Stimulated activated naive CD8-positive, alpha-beta T cell treated with anti-CD3 and anti-CD28 coated beads, Interleukin-15, Interleukin-2, amounts not matched to agents 100 ng/mL and 50 ng/mL, for 24 hours (primary cell): ENCODE measurements at regions not wholly inside any gene's neighbourhood (a gene's known extent, or its start where the extent isn't known, plus 50 kb on each side); places are given as distances from the start of the nearest gene placed in this dataset.
"Not testable (repeated sequence)": the region's sequence is repeated elsewhere in the genome, so short reads cannot be mapped to it uniquely, and the experiment has no call there.

Experiments used
- H3K27ac Mint-ChIP-seq: one replicate; pipeline ENCODE4 v1.8.0; 2021; ENCODE audit warnings: mild to moderate bottlenecking, mixed read lengths
- H3K27me3 Mint-ChIP-seq: one replicate; pipeline ENCODE4 v1.8.0; 2021; ENCODE audit warnings: mixed read lengths
- H3K36me3 Mint-ChIP-seq: one replicate; pipeline ENCODE4 v1.8.0; 2021; ENCODE audit warnings: low read depth, mixed read lengths
- H3K4me1 Mint-ChIP-seq: one replicate; pipeline ENCODE4 v1.8.0; 2021; ENCODE audit warnings: low read depth, mixed read lengths
- H3K4me3 Mint-ChIP-seq: one replicate; pipeline ENCODE4 v1.8.0; 2021; ENCODE audit warnings: mild to moderate bottlenecking, mixed read lengths
- H3K9me3 Mint-ChIP-seq: one replicate; pipeline ENCODE4 v1.8.0; 2021; ENCODE audit warnings: mixed read lengths

DNA sequence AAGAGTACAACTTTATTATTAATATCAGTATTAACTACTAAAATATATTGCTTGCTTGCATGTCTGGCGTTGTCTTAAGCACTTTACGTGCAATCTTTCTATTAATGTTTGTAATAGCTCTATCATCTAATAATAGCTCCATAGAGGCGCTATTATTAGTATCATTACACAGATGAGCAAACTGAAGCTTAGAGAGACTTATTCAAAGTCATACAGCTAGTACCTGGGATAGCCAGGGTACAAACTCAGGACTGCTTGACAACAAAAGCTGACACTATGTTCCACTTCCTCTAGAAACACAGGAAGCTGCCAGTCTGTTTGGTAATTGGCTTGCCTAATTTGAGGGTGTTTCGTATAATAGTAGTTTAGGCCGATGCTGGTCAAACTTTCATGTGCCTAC, 523.2 kb downstream of the RMST start:
- Mint-ChIP-seq H3K36me3 (no peaks in the 10 kb centered on the region), H3K9me3 (peaks cover 9% of the 10 kb centered on the region), H3K4me3 (no peak overlapping the region), H3K4me1 (no peaks in the 10 kb centered on the region), H3K27ac (no peak overlapping the region), H3K27me3 (no peaks in the 10 kb centered on the region)

DNA sequence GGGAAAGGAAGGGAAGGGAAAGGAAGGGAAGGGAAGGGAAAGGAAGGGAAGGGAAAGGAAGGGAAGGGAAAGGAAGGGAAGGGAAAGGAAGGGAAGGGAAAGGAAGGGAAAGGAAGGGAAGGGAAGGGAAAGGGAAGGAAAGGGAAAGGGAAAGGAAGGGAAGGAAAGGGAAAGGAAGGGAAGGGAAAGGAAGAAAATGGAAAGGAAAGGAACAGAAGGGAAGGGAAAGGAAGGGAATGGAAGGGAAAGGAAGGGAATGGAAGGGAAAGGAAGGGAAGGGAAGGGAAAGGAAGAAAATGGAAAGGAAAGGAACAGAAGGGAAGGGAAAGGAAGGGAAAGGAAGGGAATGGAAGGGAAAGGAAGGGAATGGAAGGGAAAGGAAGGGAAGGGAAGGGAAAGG, 526.0 kb downstream of the RMST start:
- H3K36me3 Mint-ChIP-seq, H3K27ac Mint-ChIP-seq, H3K27me3 Mint-ChIP-seq, H3K4me1 Mint-ChIP-seq, H3K4me3 Mint-ChIP-seq: not testable (repeated sequence)
- H3K9me3 Mint-ChIP-seq = peaks cover 23% of the 10 kb centered on the region

DNA sequence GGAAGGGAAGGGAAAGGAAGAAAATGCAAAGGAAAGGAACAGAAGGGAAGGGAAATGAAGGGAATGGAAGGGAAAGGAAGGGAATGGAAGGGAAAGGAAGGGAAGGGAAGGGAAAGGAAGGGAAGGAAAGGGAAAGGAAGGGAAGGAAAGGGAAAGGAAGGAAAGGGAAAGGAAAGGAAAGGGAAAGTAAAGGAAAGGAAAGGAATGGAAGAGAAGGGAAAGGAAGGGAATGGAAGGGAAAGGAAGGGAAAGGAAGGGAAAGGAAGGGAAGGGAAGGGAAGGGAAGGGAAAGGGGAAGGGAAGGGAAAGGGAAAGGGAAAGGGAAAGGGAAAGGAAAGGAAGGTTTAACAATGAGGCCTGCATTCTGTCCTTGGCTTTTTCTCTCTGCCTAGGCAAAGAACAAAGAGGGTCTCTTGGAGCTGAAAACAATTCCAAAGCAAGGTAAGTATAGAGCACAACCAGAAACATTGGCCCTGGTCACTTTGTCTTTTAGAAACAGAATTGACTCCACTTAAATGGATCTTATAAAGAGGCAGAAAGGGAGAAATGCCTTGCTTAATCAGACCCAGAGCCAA, 525.9 kb upstream of the TMPO start:
- Mint-ChIP-seq H3K4me3 (no peak overlapping the region), H3K9me3 (peaks cover 23% of the 10 kb centered on the region), H3K27me3 (peaks cover 5% of the 10 kb centered on the region), H3K4me1 (no peaks in the 10 kb centered on the region), H3K36me3 (no peaks in the 10 kb centered on the region), H3K27ac (no peak overlapping the region)

DNA sequence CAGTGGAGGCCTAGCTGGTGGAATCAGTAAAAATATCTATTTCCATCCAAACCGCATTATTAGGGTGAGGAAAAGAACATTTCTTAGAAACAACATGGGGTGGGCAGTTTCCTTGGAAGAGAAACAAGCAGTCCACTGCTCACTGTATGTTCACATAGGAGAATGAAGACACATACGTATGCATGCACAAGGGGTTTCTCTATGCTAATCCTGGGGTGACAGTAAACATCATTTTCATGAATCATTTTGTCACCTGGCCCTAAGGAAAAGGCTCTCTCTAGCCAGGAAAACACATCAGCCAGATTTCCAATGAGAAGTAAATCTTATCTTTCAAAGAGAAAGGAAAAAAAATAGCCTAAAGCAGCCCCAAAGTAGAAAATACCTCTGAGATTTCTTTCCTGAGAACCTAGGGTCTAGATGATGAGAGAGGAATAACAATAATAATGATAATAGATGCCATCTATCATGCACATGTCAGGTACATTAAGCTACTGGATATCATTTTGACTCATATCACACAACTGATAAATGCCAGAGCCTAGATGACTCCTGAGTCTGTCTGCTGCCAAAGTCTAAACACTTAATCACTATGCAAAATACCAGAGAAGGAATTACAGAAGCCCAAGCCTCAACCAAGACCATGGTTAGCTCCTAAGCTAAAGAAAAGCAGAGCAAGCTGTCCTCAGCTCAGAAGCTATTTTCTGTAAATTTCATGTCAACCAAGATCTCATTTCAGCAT, 520.5 kb upstream of the TMPO start:
- H3K9me3 Mint-ChIP-seq = peaks cover 18% of the 10 kb centered on the region
- peaks cover 8% of the 10 kb centered on the region for H3K27me3 Mint-ChIP-seq
- no peaks in the 10 kb centered on the region for H3K36me3 Mint-ChIP-seq

DNA sequence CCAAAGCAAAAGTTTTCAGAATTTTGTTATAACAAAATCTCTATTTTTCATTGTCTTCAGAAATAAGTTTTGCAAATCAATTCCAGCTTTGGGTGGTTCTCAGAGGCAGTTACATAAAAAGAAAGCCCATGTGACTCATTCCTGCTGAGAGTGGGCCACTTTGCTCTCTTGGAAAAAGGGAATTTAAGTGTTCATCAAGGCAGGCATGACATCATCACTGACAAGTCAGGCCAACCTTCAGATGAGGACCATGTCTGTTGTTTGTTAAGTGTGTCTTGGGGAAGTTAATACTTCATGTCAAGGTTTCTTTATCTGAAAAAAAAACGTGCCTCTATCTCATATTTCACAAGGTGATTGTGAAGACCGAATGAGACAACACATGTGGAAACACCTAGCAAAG, 519.8 kb upstream of the TMPO start:
- Mint-ChIP-seq H3K27ac (no peak overlapping the region), H3K4me3 (no peak overlapping the region), H3K4me1 (no peaks in the 10 kb centered on the region), H3K9me3 (peaks cover 17% of the 10 kb centered on the region), H3K27me3 (peaks cover 8% of the 10 kb centered on the region), H3K36me3 (no peaks in the 10 kb centered on the region)

More for the DNA sequence above, 520.5 kb upstream of the TMPO start:
- Mint-ChIP-seq H3K4me3 (no peak overlapping the region), H3K27ac (no peak overlapping the region), H3K4me1 (no peaks in the 10 kb centered on the region)

DNA sequence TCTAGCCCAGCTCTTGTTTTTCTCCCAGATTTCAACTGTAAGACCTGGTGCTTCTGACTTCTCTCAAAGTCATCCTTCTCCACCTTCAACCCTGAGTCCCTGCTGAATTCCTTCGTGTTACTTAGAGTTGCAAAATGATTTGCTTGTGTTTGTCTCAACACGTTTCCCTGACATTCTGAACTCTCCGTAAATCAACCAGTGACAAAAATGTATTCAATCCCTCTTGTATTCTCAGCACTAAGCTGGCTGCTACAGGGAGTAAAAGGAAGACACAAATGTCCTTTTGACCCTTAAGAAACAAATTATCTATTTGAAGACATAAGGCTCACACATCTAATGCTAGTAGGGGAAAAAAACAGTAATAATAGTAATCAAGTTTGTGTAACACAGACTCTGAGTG, 514.0 kb upstream of the TMPO start:
- Mint-ChIP-seq H3K27me3 (peaks cover 11% of the 10 kb centered on the region), H3K4me3 (no peak overlapping the region), H3K36me3 (no peaks in the 10 kb centered on the region), H3K9me3 (no peaks in the 10 kb centered on the region), H3K4me1 (no peaks in the 10 kb centered on the region), H3K27ac (no peak overlapping the region)

DNA sequence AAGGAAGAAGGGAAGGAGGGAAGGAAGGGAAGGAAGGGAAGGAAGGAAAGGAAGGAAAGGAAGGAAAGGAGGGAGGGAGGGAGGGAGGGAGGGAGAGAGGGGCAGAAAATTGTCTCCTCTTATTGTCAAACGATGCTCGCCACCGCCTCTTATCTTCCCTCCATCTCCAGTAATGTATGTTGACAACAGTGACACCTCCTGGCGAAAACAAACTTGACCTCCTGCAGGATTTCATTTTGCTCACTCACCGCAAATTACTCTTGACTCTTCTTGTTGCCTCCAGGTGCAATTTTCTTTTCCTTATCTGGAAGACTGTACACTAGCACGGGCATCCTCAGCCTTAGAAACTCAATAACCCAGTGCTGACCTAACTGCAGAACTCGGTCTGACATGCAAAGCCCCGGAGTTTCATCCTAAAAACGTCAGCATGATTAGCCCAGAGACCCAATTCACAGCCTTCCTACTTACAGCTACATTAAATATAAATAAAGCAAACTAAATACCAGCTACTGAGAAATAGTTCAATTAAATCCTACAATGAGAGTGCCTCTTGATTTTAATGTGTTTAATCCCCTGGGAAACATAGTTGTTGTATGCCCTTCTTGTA, 512.4 kb upstream of the TMPO start:
- no peaks in the 10 kb centered on the region for H3K36me3 Mint-ChIP-seq
- H3K4me3 Mint-ChIP-seq = no peak overlapping the region
- peaks cover 7% of the 10 kb centered on the region for H3K27me3 Mint-ChIP-seq
- no peaks in the 10 kb centered on the region for H3K4me1 Mint-ChIP-seq
- H3K9me3 Mint-ChIP-seq = no peaks in the 10 kb centered on the region
- H3K27ac Mint-ChIP-seq = no peak overlapping the region

DNA sequence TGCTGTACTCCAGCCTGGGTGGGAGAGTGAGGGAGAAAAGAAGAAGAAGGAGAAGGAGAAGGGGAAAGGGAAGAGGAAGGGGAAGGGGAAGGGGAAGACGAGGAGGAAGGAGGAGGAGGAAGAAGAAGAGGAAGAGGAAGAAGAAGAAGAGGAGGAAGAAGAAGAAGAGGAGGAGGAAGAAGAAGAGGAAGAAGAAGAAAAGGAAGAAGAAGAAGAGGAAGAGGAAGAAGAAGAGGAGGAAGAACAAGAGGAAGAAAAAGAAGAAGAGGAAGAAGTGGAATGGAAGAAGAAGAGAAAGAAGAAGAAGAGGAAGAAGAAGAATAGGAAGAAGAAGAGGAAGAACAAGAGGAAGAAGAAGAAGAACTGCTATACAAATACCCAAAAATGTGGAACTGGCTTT, 507.4 kb upstream of the TMPO start:
- no peaks in the 10 kb centered on the region for H3K9me3 Mint-ChIP-seq
- H3K4me1 Mint-ChIP-seq = no peaks in the 10 kb centered on the region
- no peak overlapping the region for H3K4me3 Mint-ChIP-seq
- H3K27ac Mint-ChIP-seq = no peak overlapping the region
- no peaks in the 10 kb centered on the region for H3K36me3 Mint-ChIP-seq
- H3K27me3 Mint-ChIP-seq = peaks cover 2% of the 10 kb centered on the region

DNA sequence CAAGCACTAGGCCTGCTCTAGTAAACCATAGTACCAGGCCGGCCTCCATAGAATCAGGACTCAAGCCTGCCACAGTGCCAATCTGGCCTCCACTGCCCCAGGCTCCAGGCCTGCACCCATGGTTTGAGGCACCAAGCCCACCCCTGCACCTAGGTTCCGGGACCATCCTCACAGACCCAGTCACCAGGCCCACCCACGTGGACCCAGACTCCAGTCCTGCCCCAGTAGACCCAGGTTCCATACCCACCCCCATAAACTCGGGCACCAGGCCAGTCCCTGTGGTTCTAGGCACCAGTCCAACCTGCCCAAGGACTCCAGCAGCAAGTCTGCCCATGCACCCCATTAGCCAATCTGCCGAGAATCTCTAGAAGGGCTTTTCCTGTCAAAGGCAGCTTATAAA, 501.8 kb upstream of the TMPO start:
- Mint-ChIP-seq H3K36me3 (no peaks in the 10 kb centered on the region), H3K9me3 (peaks cover 16% of the 10 kb centered on the region), H3K27me3 (no peaks in the 10 kb centered on the region), H3K4me1 (no peaks in the 10 kb centered on the region), H3K27ac (no peak overlapping the region), H3K4me3 (no peak overlapping the region)

DNA sequence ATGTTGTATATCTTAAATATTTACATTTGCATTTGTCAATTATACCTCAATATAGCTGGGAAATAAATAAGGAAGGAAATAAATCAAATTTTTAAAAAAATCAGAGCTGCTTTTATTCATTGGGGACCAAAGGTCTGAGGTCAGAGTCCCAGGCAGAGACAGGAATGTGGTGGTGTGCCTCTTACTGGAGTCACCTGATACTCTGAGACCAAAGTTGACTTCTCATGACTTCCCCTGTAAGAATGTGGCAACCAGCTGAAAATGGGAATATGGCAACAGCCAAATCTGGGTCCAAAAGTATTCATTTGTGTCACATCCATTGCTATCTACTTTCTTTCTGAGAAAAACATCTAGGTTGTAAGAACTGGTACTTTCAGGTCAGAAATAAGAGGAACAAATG, 496.6 kb upstream of the TMPO start:
- Mint-ChIP-seq H3K9me3 (peaks cover 16% of the 10 kb centered on the region), H3K27ac (no peak overlapping the region), H3K36me3 (no peaks in the 10 kb centered on the region), H3K4me3 (no peak overlapping the region), H3K4me1 (no peaks in the 10 kb centered on the region), H3K27me3 (no peaks in the 10 kb centered on the region)

DNA sequence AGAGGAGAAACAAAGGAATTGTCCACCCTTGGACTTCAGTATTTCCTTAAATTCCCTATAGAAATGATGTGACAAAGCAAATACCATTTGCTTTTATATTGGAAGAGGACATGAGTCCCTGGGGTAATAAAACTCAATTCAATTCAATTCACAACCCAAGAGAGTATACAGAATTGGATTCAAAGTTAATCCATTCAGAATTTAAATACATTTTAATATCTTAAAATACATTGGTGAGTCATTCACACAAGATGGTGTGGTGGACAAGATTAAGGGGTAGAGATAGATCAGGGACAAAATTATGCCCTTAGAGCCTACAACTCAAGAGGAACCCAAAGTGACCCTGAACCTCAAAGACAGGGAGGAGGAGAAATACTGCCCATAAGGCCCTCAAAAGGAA, 495.0 kb upstream of the TMPO start:
- Mint-ChIP-seq H3K27ac (no peak overlapping the region), H3K4me1 (no peaks in the 10 kb centered on the region), H3K27me3 (no peaks in the 10 kb centered on the region), H3K36me3 (no peaks in the 10 kb centered on the region), H3K9me3 (peaks cover 12% of the 10 kb centered on the region), H3K4me3 (no peak overlapping the region)

DNA sequence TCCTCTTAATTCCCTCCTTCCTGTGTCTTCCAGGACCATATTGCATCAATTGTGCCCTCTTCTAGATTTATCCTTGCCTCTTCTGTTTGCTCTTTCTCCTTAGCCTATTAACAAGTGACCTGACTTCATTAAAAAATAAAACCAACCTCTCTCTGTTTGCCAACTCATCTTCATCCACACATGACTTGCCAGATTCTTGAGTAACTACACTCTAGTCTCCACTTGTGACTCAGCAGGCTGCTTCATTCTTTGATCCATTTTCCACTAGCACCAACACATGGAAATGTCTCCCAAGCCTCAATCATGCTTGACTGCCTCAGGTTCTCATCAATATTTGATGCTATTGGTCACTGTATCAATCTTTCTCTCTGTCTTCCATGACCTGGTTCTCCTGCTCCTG, 492.4 kb upstream of the TMPO start:
- no peaks in the 10 kb centered on the region for H3K36me3 Mint-ChIP-seq
- no peak overlapping the region for H3K27ac Mint-ChIP-seq
- H3K4me3 Mint-ChIP-seq = no peak overlapping the region
- H3K27me3 Mint-ChIP-seq = no peaks in the 10 kb centered on the region
- H3K9me3 Mint-ChIP-seq = no peaks in the 10 kb centered on the region
- H3K4me1 Mint-ChIP-seq = no peaks in the 10 kb centered on the region

DNA sequence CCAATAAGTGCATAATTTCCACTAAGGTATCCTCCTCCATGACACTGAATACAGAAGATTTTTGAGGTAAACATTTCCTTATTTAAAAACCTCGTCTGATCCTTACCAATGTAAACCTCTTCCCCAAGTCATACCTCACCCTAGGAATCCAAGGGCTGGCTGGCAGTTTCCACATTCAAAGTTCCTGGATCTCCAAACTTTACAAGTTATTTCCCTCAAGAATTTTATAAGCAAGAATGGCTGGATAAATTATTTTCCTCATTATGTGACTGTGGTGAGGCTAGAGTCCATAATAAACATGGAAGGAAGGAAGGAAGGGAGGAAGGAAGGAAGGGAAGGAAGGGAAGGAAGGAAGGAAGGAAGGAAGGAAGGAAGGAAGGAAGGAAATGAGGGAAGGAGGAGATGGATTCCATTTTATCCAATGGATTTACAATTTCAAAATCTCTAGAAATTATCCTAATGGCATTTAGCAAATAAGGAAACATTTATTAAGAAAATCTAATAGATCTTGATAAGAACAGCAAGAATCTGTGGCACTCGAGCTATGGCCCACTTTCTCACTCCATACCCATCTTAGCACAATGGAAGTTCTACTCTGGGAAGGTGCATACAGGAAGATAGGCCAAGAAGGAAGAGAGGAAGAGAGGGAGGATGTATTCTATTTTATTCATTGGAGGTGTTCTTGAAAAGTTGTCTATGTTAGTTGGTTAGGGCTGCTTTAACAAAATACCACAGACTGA, 477.8 kb upstream of the TMPO start:
- H3K36me3 Mint-ChIP-seq = no peaks in the 10 kb centered on the region
- H3K27me3 Mint-ChIP-seq = no peaks in the 10 kb centered on the region
- peaks cover 5% of the 10 kb centered on the region for H3K9me3 Mint-ChIP-seq
- no peak overlapping the region for H3K4me3 Mint-ChIP-seq
- no peak overlapping the region for H3K27ac Mint-ChIP-seq
- no peaks in the 10 kb centered on the region for H3K4me1 Mint-ChIP-seq

DNA sequence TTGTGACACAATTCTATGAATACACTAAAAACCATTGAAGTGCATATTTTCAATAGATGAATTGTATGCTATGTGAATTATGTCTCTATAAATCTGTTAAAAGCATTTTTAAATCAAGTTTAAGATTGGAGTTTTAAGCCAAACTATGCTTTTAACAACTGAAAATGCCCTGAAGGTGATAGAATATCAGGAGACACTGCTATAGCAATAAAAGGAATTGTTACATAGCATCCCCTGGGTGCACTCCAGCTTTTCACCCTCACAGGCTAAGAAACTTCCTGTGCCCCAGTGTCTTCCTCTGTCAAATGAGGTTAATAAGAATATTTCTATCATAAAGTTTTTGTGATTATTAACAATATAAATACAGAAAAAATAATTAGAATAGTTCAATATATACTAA, 472.7 kb upstream of the TMPO start:
- no peak overlapping the region for H3K4me3 Mint-ChIP-seq
- no peaks in the 10 kb centered on the region for H3K36me3 Mint-ChIP-seq
- H3K27me3 Mint-ChIP-seq = no peaks in the 10 kb centered on the region
- peaks cover 5% of the 10 kb centered on the region for H3K9me3 Mint-ChIP-seq
- H3K27ac Mint-ChIP-seq = no peak overlapping the region
- no peaks in the 10 kb centered on the region for H3K4me1 Mint-ChIP-seq

DNA sequence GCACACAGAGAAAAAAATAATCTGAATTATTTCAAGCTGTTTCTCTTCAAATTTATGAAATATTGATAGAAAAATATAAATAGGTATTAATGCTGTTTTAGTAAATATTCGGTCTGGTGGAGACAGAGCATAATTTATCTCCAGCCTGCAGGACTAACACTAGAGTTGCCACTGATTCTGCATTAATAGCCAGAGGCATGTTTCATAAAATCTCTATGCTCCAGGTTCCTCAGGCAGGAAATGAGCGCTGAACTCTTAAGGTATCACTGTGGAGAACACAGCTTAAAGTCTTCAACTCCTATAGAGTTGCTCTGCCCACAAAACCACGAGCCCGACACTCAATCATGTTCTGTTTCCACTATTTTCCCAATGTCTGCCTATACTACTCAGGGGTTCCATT, 470.0 kb upstream of the TMPO start:
- Mint-ChIP-seq H3K4me3 (no peak overlapping the region), H3K9me3 (peaks cover 4% of the 10 kb centered on the region), H3K4me1 (no peaks in the 10 kb centered on the region), H3K27ac (no peak overlapping the region), H3K36me3 (no peaks in the 10 kb centered on the region), H3K27me3 (no peaks in the 10 kb centered on the region)
